T-helper 2 cell treated with Interferon-gamma antibody and Interleukin-4, amounts not matched to agents 5 μg/mL and 100 μg/mL, for 36 hours (primary cell): ENCODE measurements at regions not wholly inside any gene's neighbourhood (a gene's known extent, or its start where the extent isn't known, plus 50 kb on each side); places are given as distances from the start of the nearest gene placed in this dataset.

ENCODE experiments used
- DNase-seq: peaks from one replicate; pipeline ENCODE4 v3.0.0; 2021; ENCODE audit warnings: low spot score
- H3K27ac Mint-ChIP-seq: one replicate; pipeline ENCODE4 v1.8.0; 2021; ENCODE audit warnings: mild to moderate bottlenecking, mixed read lengths
- H3K27me3 Mint-ChIP-seq: one replicate; pipeline ENCODE4 v1.8.0; 2021; ENCODE audit warnings: low read depth, mixed read lengths
- H3K36me3 Mint-ChIP-seq: one replicate; pipeline ENCODE4 v1.8.0; 2021; ENCODE audit warnings: low read depth, mixed read lengths
- H3K4me1 Mint-ChIP-seq: one replicate; pipeline ENCODE4 v1.8.0; 2021; ENCODE audit warnings: low read depth, mixed read lengths
- H3K4me3 Mint-ChIP-seq: one replicate; pipeline ENCODE4 v1.8.0; 2022; ENCODE audit warnings: mild to moderate bottlenecking, moderate library complexity, mixed read lengths
- H3K9me3 Mint-ChIP-seq: one replicate; pipeline ENCODE4 v1.8.0; 2021; ENCODE audit warnings: mixed read lengths

- H3K4me3 Mint-ChIP-seq = no peak overlapping the region
- H3K4me1 Mint-ChIP-seq = peaks cover 2% of the 10 kb centered on the region
- H3K27me3 Mint-ChIP-seq = no peaks in the 10 kb centered on the region
- H3K9me3 Mint-ChIP-seq = no peaks in the 10 kb centered on the region
- no peak for DNase-seq
- peaks cover 6% of the 10 kb centered on the region for H3K36me3 Mint-ChIP-seq
- no peak overlapping the region for H3K27ac Mint-ChIP-seq
Observed at GRCh38 chr12:124437617-124438436, 129.6 kb downstream of the NCOR2 start.

DNA sequence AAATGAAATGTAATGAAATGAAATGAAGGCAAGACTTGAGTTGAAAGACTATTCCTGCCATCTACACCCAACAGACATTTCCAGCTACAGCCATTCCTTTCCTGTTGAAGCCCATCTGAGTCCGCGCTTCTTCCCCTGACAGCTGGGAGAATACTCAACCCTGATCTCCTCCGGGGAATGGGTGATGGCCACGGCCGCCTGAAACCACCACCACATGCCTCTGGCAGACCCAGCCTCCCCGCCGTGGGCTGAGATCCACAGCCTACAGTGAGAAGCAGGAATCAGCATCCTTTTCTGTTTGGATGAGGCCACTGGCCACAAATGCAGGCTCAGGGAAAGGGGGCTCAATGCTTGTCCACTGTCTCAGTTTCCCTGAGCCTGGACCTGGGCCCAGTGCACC lies 130.3 kb downstream of the NCOR2 start:
- Mint-ChIP-seq H3K27ac (no peak overlapping the region), H3K4me3 (no peak overlapping the region), H3K36me3 (peaks cover 2% of the 10 kb centered on the region), H3K4me1 (peaks cover 2% of the 10 kb centered on the region), H3K9me3 (no peaks in the 10 kb centered on the region), H3K27me3 (no peaks in the 10 kb centered on the region)
- DNase-seq = no peak

DNA sequence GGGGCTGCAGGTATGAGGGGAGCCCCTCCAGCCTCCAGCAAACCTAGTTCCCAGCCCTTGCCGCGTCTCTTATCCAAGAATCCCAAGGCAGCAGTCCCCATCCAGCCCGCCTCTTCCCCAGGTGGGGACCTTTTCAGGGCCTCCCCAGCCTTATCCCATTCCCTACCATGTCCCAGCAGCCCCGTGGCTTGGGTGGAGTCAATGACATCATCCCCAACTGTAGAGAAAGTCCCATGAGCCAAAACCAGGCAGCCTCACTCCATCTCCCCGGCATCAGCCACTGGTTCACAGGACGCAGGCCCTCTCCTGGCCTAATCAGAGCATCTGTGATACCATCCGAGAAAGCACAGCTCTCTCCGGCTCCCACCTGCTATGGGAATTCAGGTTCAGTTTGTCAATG lies 131.0 kb downstream of the NCOR2 start:
- H3K27ac Mint-ChIP-seq = no peak overlapping the region
- DNase-seq = no peak
- H3K4me1 Mint-ChIP-seq = peaks cover 6% of the 10 kb centered on the region
- H3K36me3 Mint-ChIP-seq = peaks cover 7% of the 10 kb centered on the region
- no peak overlapping the region for H3K4me3 Mint-ChIP-seq
- H3K27me3 Mint-ChIP-seq = no peaks in the 10 kb centered on the region
- peaks cover 6% of the 10 kb centered on the region for H3K9me3 Mint-ChIP-seq

DNA sequence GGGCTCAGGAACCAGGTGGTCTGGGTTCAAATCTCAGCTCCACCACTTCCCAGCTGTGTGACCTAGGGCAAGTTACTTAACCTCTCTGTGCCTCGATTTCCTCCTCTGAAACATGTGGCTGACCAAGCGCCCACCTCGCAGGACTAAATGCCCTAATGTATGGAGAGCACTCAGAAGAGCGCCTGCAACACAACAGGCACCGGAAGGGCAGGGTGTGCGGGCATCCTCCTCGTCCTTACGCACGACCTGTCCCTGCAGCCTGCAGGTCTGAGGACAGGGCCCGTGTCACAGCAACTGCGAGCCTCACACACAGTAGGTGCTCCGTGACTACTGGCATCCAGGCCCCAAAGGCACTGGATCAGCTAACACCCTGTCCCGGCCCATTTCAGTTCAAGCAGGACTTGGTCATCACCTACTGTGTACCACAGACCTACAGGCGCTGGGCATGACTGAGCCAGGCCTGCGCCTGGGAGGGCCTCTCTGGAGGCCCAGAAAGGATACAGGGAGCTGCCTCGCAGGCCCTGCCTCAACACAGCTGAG lies 131.5 kb downstream of the NCOR2 start:
- DNase-seq = no peak
- Mint-ChIP-seq H3K4me1 (peaks cover 3% of the 10 kb centered on the region), H3K36me3 (peaks cover 10% of the 10 kb centered on the region), H3K27me3 (no peaks in the 10 kb centered on the region), H3K9me3 (peaks cover 6% of the 10 kb centered on the region), H3K27ac (no peak overlapping the region), H3K4me3 (no peak overlapping the region)

GRCh38 chr12:124434951-124435805 lies 132.2 kb downstream of the NCOR2 start:
- no peak overlapping the region for H3K27ac Mint-ChIP-seq
- peaks cover 17% of the 10 kb centered on the region for H3K36me3 Mint-ChIP-seq
- no peaks in the 10 kb centered on the region for H3K27me3 Mint-ChIP-seq
- no peak for DNase-seq
- peaks cover 3% of the 10 kb centered on the region for H3K4me1 Mint-ChIP-seq
- peaks cover 6% of the 10 kb centered on the region for H3K9me3 Mint-ChIP-seq
- no peak overlapping the region for H3K4me3 Mint-ChIP-seq

- DNase-seq = no peak
- no peak overlapping the region for H3K27ac Mint-ChIP-seq
- peaks cover 21% of the 10 kb centered on the region for H3K36me3 Mint-ChIP-seq
- no peaks in the 10 kb centered on the region for H3K27me3 Mint-ChIP-seq
- peaks cover 6% of the 10 kb centered on the region for H3K9me3 Mint-ChIP-seq
- no peak overlapping the region for H3K4me3 Mint-ChIP-seq
- peaks cover 3% of the 10 kb centered on the region for H3K4me1 Mint-ChIP-seq
Observed at GRCh38 chr12:124434354-124434753, 133.1 kb downstream of the NCOR2 start.

DNA sequence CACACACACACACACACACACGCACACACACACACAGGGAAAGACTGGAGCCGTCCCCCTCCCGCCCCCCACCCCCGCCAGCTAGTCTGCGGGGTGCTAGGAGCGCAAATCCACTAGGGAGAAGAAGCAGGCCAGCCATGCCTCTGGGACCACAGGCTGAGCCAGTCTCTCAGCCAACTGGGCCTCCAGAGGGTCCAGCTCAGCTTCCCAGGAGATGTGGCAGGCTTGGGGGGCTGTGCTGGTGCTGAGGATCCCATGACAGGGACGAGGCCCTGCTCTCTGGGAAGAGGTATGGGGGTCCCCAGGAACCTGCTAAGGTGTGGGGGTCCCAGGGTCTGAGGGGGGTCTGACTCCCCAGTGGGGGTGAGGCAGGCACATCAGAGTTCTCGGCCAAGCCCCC lies 133.5 kb downstream of the NCOR2 start:
- Mint-ChIP-seq H3K27ac (no peak overlapping the region), H3K4me1 (peaks cover 3% of the 10 kb centered on the region), H3K36me3 (peaks cover 21% of the 10 kb centered on the region), H3K27me3 (no peaks in the 10 kb centered on the region), H3K9me3 (peaks cover 6% of the 10 kb centered on the region), H3K4me3 (no peak overlapping the region)
- DNase-seq = no peak

GRCh38 chr12:124433147-124433874 lies 134.1 kb downstream of the NCOR2 start:
- DNase-seq = no peak
- H3K27ac Mint-ChIP-seq = no peak overlapping the region
- H3K9me3 Mint-ChIP-seq = peaks cover 6% of the 10 kb centered on the region
- peaks cover 21% of the 10 kb centered on the region for H3K36me3 Mint-ChIP-seq
- peaks cover 3% of the 10 kb centered on the region for H3K4me1 Mint-ChIP-seq
- H3K4me3 Mint-ChIP-seq = no peak overlapping the region
- no peaks in the 10 kb centered on the region for H3K27me3 Mint-ChIP-seq

- Mint-ChIP-seq H3K36me3 (peaks cover 21% of the 10 kb centered on the region), H3K9me3 (peaks cover 6% of the 10 kb centered on the region), H3K4me3 (no peak overlapping the region), H3K27ac (no peak overlapping the region), H3K27me3 (no peaks in the 10 kb centered on the region), H3K4me1 (peaks cover 3% of the 10 kb centered on the region)
- no peak for DNase-seq
Observed at GRCh38 chr12:124432376-124432775, 135.0 kb downstream of the NCOR2 start.

DNA sequence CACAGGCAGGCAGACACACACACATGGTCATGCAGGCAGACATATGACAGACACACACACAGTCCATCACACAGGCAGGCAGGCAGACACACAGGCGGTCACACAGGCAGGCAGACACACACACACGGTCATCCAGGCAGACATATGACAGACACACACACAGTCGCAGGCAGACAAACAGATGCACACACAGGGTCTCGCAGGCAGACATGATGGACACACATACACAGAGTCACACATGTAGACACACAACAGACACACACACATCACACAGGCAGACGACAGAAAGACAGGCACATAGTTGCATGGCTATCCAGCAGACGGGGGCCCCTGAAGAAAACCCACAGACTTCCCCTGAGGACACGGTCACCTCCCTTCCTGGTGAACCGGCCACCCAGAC lies 135.4 kb downstream of the NCOR2 start:
- peaks cover 3% of the 10 kb centered on the region for H3K4me1 Mint-ChIP-seq
- H3K9me3 Mint-ChIP-seq = peaks cover 6% of the 10 kb centered on the region
- no peak for DNase-seq
- H3K27ac Mint-ChIP-seq = peak overlapping the region; percentile 43
- peaks cover 21% of the 10 kb centered on the region for H3K36me3 Mint-ChIP-seq
- no peaks in the 10 kb centered on the region for H3K27me3 Mint-ChIP-seq
- no peak overlapping the region for H3K4me3 Mint-ChIP-seq

GRCh38 chr12:124430491-124430890 lies 135.6 kb downstream of the RFLNA start:
- Mint-ChIP-seq H3K36me3 (peaks cover 28% of the 10 kb centered on the region), H3K4me1 (peaks cover 3% of the 10 kb centered on the region), H3K27ac (no peak overlapping the region), H3K9me3 (peaks cover 6% of the 10 kb centered on the region), H3K4me3 (no peak overlapping the region), H3K27me3 (no peaks in the 10 kb centered on the region)
- no peak for DNase-seq

DNA sequence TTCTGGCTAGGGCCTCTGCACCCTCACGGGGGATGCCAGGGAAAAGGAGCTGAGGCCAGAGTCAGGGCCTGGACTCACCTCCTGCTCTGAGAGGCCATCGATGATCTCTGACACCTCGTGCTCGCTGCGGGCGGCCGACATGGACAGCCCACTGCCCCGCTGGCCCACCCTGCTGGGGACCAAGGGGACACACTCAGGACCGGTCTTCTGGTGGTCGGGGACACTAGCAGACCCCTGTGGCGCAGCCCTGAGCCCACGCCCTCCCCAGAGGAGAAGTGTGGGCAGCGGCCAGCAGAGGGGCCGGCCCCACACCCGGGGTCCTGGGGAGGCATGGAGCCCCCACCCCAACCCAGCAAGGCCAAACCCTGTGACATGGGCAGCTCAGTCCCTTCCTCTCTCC lies 134.6 kb downstream of the RFLNA start:
- H3K4me1 Mint-ChIP-seq = peaks cover 3% of the 10 kb centered on the region
- H3K27ac Mint-ChIP-seq = no peak overlapping the region
- H3K36me3 Mint-ChIP-seq = peaks cover 30% of the 10 kb centered on the region
- no peak for DNase-seq
- H3K4me3 Mint-ChIP-seq = no peak overlapping the region
- peaks cover 6% of the 10 kb centered on the region for H3K9me3 Mint-ChIP-seq
- H3K27me3 Mint-ChIP-seq = no peaks in the 10 kb centered on the region

DNA sequence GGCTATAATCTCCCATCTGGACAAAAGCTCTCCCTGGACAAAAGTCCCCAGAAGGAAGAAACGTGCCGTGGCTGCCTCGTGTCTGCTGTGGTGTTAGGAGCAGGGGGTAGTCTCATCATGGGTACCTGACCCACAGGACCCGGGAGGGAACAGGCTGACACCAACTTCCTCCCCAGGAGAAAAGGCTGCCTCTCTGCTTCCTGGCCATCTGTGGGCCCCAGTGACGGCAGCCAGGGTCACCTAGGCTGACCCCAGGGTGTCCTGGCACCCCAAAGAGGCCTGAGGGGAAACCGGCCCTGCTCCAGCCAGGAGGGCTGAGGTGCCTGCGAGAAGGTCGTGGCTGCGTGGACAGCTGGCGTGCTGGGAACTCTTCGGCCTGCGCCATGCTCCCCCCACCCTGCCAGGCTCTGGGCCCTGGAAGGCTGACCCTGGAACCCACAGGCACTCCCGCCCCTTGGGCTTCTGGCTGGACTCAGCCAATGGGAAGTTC lies 133.9 kb downstream of the RFLNA start:
- Mint-ChIP-seq H3K36me3 (peaks cover 34% of the 10 kb centered on the region), H3K27me3 (no peaks in the 10 kb centered on the region), H3K9me3 (peaks cover 6% of the 10 kb centered on the region), H3K27ac (no peak overlapping the region), H3K4me3 (no peak overlapping the region), H3K4me1 (peaks cover 3% of the 10 kb centered on the region)
- no peak for DNase-seq
